ENCODE measurements at regions not wholly inside any gene's neighbourhood (a gene's known extent, or its start where the extent isn't known, plus 50 kb on each side); places are given as distances from the start of the nearest gene placed in this dataset.

DNA sequence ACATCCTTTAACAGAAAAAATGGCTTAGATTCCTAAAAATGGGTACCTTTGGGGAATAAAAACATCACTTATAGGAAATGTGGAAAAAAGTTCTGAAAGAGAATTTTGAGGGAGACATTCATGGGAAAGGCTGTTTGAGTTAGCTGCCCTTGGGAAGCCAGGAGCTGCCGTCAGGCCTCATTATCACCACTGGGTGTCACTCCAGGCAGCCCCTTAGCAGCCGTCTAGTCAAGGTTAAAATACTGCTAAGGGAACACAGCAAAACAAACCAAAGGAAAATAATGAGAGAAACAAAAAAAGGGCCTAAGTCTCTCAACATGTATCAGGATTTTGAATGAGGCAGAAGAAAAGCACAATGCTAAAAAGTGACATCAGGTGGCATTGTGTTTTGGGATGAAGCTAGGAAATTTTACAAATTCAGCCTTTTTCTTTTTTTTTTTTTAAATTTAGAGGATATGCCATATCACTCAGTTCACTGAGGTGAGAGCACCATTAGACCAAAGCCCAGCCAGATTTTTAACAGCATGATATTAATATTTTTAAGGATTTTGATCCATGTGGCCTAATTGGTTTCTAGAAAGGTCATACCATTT is 235.3 kb downstream of the GPAT3 start:
- ChIA-PET POLR2A (no interaction called here), CTCF (interaction anchor here (0.7 to 1.3 kb wide), 2 partner anchors 114 to 366 kb away, joined by 3 to 4 read pairs; no protein-coding TSS in a partner anchor)
- DNase-seq (ENCODE audit: extremely low spot score): peak; percentile 69
- TF ChIP-seq ELF4 (IDR thresholded peaks at IDR 0.05) (no peak), L3MBTL2 (conservative IDR thresholded peaks at IDR 0.05) (no peak), ZNF384 (IDR thresholded peaks at IDR 0.05) (no peak), FOXK2 (IDR thresholded peaks at IDR 0.05) (no peak), FOXM1 (IDR thresholded peaks at IDR 0.05; ENCODE audit: borderline replicate concordance) (no peak), SP1 (IDR thresholded peaks at IDR 0.05) (no peak), NFRKB (IDR thresholded peaks at IDR 0.05) (no peak)
- TF ChIP-seq, protein P1, sequence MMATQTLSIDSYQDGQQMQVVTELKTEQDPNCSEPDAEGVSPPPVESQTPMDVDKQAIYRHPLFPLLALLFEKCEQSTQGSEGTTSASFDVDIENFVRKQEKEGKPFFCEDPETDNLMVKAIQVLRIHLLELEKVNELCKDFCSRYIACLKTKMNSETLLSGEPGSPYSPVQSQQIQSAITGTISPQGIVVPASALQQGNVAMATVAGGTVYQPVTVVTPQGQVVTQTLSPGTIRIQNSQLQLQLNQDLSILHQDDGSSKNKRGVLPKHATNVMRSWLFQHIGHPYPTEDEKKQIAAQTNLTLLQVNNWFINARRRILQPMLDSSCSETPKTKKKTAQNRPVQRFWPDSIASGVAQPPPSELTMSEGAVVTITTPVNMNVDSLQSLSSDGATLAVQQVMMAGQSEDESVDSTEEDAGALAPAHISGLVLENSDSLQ (IDR thresholded peaks at IDR 0.05): no peak

DNA sequence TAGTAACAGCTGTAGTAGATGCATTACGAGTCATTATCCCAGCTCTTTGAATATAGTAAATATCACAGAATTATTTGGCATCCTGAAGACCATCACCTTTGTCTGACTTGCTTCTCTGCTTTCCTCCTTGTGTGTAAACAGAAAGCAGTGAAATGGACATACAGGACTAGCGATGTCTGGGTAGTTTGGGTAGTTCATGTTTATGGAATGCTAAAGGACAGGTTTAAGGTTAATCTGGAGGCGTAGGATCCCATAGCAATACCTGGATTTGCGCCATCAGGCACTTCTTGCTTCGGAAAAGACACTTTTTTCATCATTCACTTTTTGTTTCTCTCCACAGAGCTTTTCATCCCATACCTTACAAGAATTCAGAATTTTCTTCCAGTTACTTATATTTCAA is 232.2 kb downstream of the GPAT3 start:
- POLR2A ChIA-PET: no interaction called here
- TF ChIP-seq FOXA1 (IDR thresholded peaks at IDR 0.05) (no peak), BHLHE40 (IDR thresholded peaks at IDR 0.05; ENCODE audit: borderline replicate concordance) (no peak), L3MBTL2 (conservative IDR thresholded peaks at IDR 0.05) (no peak), SUZ12 (IDR thresholded peaks at IDR 0.05) (no peak), CTBP1 (IDR thresholded peaks at IDR 0.05; ENCODE audit: borderline replicate concordance) (no peak), ZNF384 (IDR thresholded peaks at IDR 0.05) (no peak), SP1 (IDR thresholded peaks at IDR 0.05) (no peak), FOXM1 (IDR thresholded peaks at IDR 0.05; ENCODE audit: borderline replicate concordance) (no peak), LEF1 (IDR thresholded peaks at IDR 0.05; ENCODE audit: borderline replicate concordance) (no peak), TARDBP (IDR thresholded peaks at IDR 0.05) (no peak), ELF4 (IDR thresholded peaks at IDR 0.05) (no peak), NFRKB (IDR thresholded peaks at IDR 0.05) (no peak), ARNT (IDR thresholded peaks at IDR 0.05) (no peak)
- TF ChIP-seq, protein P1 (IDR thresholded peaks at IDR 0.05): no peak
- CTCF ChIA-PET: no interaction called here
- DNase-seq (ENCODE audit: extremely low spot score): no peak

DNA sequence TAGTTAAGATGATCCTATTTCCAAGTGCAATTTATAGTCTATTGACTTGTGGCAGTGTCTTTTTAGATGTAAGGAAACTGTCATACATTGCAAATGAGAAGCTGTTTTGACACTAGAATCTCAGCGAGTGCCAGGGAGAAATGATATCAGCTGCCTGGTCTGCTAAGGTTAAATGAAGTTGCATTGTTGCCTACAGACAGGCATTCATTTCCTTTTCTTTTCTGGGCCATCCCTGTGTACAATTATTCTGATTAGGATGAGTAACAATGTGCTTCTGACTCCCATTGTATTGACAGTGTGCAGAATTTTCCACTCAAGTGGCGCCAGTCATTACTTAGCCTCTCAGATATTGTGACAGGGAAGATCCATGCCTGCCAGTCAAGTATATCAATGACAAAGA is 231.2 kb downstream of the GPAT3 start:
- ChIA-PET POLR2A (no interaction called here), CTCF (no interaction called here)
- TF ChIP-seq HDGF (IDR thresholded peaks at IDR 0.05; ENCODE audit: borderline replicate concordance) (no peak), CTBP1 (IDR thresholded peaks at IDR 0.05; ENCODE audit: borderline replicate concordance) (no peak), TARDBP (IDR thresholded peaks at IDR 0.05) (no peak), ZNF384 (IDR thresholded peaks at IDR 0.05) (no peak), ELF4 (IDR thresholded peaks at IDR 0.05) (no peak), SP1 (IDR thresholded peaks at IDR 0.05) (no peak), SUZ12 (IDR thresholded peaks at IDR 0.05) (no peak), FOXK2 (IDR thresholded peaks at IDR 0.05) (no peak), LEF1 (IDR thresholded peaks at IDR 0.05; ENCODE audit: borderline replicate concordance) (no peak), L3MBTL2 (conservative IDR thresholded peaks at IDR 0.05) (no peak), NFRKB (IDR thresholded peaks at IDR 0.05) (no peak), BHLHE40 (IDR thresholded peaks at IDR 0.05; ENCODE audit: borderline replicate concordance) (no peak)
- TF ChIP-seq, protein P1 (IDR thresholded peaks at IDR 0.05): no peak
- DNase-seq (ENCODE audit: extremely low spot score): no peak

DNA sequence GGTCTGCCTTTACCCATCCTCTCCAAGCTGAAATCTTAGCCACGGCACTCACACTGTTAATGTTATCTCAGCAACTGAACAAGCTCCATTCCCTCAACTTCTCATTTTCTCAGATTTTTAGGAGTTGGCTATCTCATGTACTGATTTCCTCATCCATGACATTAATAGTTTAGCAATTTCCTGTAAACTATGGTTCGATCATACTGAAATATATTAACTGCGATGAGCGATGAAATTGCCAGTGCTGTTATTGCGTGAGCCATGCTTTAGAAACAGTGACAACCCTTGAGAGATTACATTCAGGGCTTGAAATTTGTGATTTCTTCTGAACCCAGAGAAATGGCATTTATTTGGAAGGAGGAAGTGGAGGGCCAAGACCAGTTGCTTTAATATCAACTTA is 223.7 kb downstream of the GPAT3 start:
- no peak for DNase-seq (ENCODE audit: extremely low spot score)
- ChIA-PET POLR2A (no interaction called here), CTCF (no interaction called here)
- TF ChIP-seq ARNT (IDR thresholded peaks at IDR 0.05) (no peak), BHLHE40 (IDR thresholded peaks at IDR 0.05; ENCODE audit: borderline replicate concordance) (no peak), TARDBP (IDR thresholded peaks at IDR 0.05) (no peak), LEF1 (IDR thresholded peaks at IDR 0.05; ENCODE audit: borderline replicate concordance) (no peak), SUZ12 (IDR thresholded peaks at IDR 0.05) (no peak), ELF4 (IDR thresholded peaks at IDR 0.05) (no peak), NFRKB (IDR thresholded peaks at IDR 0.05) (no peak), FOXK2 (IDR thresholded peaks at IDR 0.05) (no peak), FOXA1 (IDR thresholded peaks at IDR 0.05) (no peak), CTBP1 (IDR thresholded peaks at IDR 0.05; ENCODE audit: borderline replicate concordance) (no peak), L3MBTL2 (conservative IDR thresholded peaks at IDR 0.05) (no peak), HDGF (IDR thresholded peaks at IDR 0.05; ENCODE audit: borderline replicate concordance) (no peak), FOXM1 (IDR thresholded peaks at IDR 0.05; ENCODE audit: borderline replicate concordance) (no peak), SP1 (IDR thresholded peaks at IDR 0.05) (no peak)
- TF ChIP-seq, protein P1 (IDR thresholded peaks at IDR 0.05): no peak

DNA sequence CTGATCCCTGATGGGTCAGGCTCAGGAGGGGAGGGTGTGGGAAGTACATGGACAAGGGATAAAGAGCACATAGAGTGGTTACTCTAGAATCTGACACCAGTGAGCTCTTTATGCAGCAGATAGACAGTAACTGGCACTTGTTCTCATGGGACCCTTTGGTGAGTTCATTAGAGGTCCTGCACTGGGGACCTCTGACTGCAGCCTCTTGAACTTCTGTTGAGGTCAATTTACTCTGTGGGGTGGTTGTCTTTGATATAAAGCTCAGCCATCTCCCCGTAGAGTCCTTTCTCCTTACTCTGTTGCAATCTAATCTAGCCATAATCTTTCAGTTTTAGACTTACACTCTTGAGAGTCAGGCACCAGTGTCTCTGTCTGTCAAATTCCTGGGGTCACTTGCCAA is 222.4 kb downstream of the GPAT3 start:
- DNase-seq (ENCODE audit: extremely low spot score): no peak
- CTCF ChIA-PET: no interaction called here
- TF ChIP-seq ELF4 (IDR thresholded peaks at IDR 0.05): no peak
- TF ChIP-seq, protein P1 (IDR thresholded peaks at IDR 0.05): no peak
- no peak for TF ChIP-seq FOXM1 (IDR thresholded peaks at IDR 0.05; ENCODE audit: borderline replicate concordance)
- TF ChIP-seq NFRKB (IDR thresholded peaks at IDR 0.05): no peak
- no peak for TF ChIP-seq SP1 (IDR thresholded peaks at IDR 0.05)
- TF ChIP-seq L3MBTL2 (conservative IDR thresholded peaks at IDR 0.05): no peak
- no peak for TF ChIP-seq ZNF384 (IDR thresholded peaks at IDR 0.05)
- TF ChIP-seq SUZ12 (IDR thresholded peaks at IDR 0.05): no peak
- no peak for TF ChIP-seq FOXA1 (IDR thresholded peaks at IDR 0.05)
- no peak for TF ChIP-seq HDGF (IDR thresholded peaks at IDR 0.05; ENCODE audit: borderline replicate concordance)
- no peak for TF ChIP-seq ARNT (IDR thresholded peaks at IDR 0.05)
- no peak for TF ChIP-seq FOXK2 (IDR thresholded peaks at IDR 0.05)
- TF ChIP-seq CTBP1 (IDR thresholded peaks at IDR 0.05; ENCODE audit: borderline replicate concordance): no peak
- no peak for TF ChIP-seq LEF1 (IDR thresholded peaks at IDR 0.05; ENCODE audit: borderline replicate concordance)
- POLR2A ChIA-PET: no interaction called here
